K562 (cell line): ENCODE measurements at regions not wholly inside any gene's neighbourhood (a gene's known extent, or its start where the extent isn't known, plus 50 kb on each side); places are given as distances from the start of the nearest gene placed in this dataset.

Experiments
- ATF2 ChIP-seq: sonication (generic); formaldehyde crosslinking; IDR thresholded peaks from 2 replicates; pipeline ENCODE4 v1.8.1; 2022; ENCODE audit warnings: missing genetic modification reagents
- CTCF ChIP-seq, 3 experiments: IDR thresholded peaks in 2 of 3; conservative IDR thresholded peaks in 1 of 3; 2 replicates each; pipeline ENCODE4 v1.5.1; 2011 to 2012; ENCODE audit warnings: low read length in 3 of 3, mild to moderate bottlenecking in 3 of 3, control low read depth in 2 of 3, improper control_type of control experiment in 1 of 3, inconsistent platforms in 1 of 3, low read depth in 1 of 3, mixed read lengths in 1 of 3, moderate library complexity in 1 of 3; ENCODE audit not compliant: insufficient read depth in 2 of 3
- HNRNPL ChIP-seq: fragments of 200-400 bp; formaldehyde crosslinking; IDR thresholded peaks from 2 replicates; pipeline ENCODE4 v1.6.1; 2017; ENCODE audit warnings: low read depth, mild to moderate bottlenecking, low read length
- MTA2 ChIP-seq: fragments of 450-650 bp; IDR thresholded peaks from 2 replicates; pipeline ENCODE4 v1.6.1; 2016; ENCODE audit warnings: low read depth
- USF2 ChIP-seq: sonication (generic); formaldehyde crosslinking; IDR thresholded peaks from 2 replicates; pipeline ENCODE4 v1.5.0; 2020; ENCODE audit warnings: missing genetic modification reagents
- ZBTB1 ChIP-seq: sonication (generic); formaldehyde crosslinking; IDR thresholded peaks from 2 replicates; pipeline ENCODE4 v1.8.1; 2023; ENCODE audit warnings: missing genetic modification reagents, low read depth, mild to moderate bottlenecking, borderline replicate concordance
- ZNF766 ChIP-seq: fragments of 200-800 bp; sonication (Bioruptor generic); conservative IDR thresholded peaks from 2 replicates; pipeline ENCODE4 v1.6.1; 2016; ENCODE audit warnings: missing genetic modification characterization, missing compliant biosample characterization

GRCh38 chr10:33611423-33611822 lies 277.0 kb upstream of the NRP1 start:
- no peak for TF ChIP-seq CTCF (IDR thresholded peaks at IDR 0.05 in 2 of 3, conservative IDR thresholded peaks at IDR 0.05 in 1 of 3; ENCODE audit: insufficient read depth in 2 of 3, low read depth in 1 of 3, low read length in 3 of 3)
- no peak for TF ChIP-seq ATF2 (CRISPR knock-in tag)
- no peak for TF ChIP-seq ZBTB1
- TF ChIP-seq HNRNPL, result no peak
- TF ChIP-seq USF2 (CRISPR knock-in tag), result no peak
- TF ChIP-seq ZNF766 (CRISPR knock-in tag), result no peak
- no peak for TF ChIP-seq MTA2
